RWPE1 (cell line): ENCODE measurements at regions not wholly inside any gene's neighbourhood (a gene's known extent, or its start where the extent isn't known, plus 50 kb on each side); places are given as distances from the start of the nearest gene placed in this dataset.

Experiments
- CTCF ChIA-PET: fragments of 350-600 bp; sonication (Branson Sonifier 250); formaldehyde crosslinking; extraction: SDS; loops from one replicate; lab custom pipeline; 2021; lab: Yijun Ruan, JAX
- POLR2A ChIA-PET: fragments of 400-600 bp; formaldehyde crosslinking; extraction: SDS; loops from one replicate; lab custom pipeline; 2020; ENCODE audit warnings: antibody characterized with exemption; ENCODE audit not compliant: low non-redundant PET; lab: Yijun Ruan, JAX
- DNase-seq: peaks from one replicate; pipeline ENCODE4 v3.0.0; 2012; ENCODE audit warnings: low spot score
- H3K27ac ChIP-seq: fragments of 450-650 bp; 2 replicates; pipeline ENCODE4 v1.5.1; 2017
- TF ChIP-seq, protein P1 (sequence below): fragments of 450-650 bp; conservative IDR thresholded peaks from 2 replicates; pipeline ENCODE4 v1.5.1; 2017; ENCODE audit warnings: low read depth, mild to moderate bottlenecking

GRCh38 chr2:120937686-120938044 is 202.0 kb downstream of the GLI2 start:
- H3K27ac ChIP-seq, result peak overlapping the region; percentile 95
- ChIA-PET POLR2A (no interaction called here), CTCF (no interaction called here)
- TF ChIP-seq, protein P1, sequence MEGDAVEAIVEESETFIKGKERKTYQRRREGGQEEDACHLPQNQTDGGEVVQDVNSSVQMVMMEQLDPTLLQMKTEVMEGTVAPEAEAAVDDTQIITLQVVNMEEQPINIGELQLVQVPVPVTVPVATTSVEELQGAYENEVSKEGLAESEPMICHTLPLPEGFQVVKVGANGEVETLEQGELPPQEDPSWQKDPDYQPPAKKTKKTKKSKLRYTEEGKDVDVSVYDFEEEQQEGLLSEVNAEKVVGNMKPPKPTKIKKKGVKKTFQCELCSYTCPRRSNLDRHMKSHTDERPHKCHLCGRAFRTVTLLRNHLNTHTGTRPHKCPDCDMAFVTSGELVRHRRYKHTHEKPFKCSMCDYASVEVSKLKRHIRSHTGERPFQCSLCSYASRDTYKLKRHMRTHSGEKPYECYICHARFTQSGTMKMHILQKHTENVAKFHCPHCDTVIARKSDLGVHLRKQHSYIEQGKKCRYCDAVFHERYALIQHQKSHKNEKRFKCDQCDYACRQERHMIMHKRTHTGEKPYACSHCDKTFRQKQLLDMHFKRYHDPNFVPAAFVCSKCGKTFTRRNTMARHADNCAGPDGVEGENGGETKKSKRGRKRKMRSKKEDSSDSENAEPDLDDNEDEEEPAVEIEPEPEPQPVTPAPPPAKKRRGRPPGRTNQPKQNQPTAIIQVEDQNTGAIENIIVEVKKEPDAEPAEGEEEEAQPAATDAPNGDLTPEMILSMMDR, result no peak
- DNase-seq, result no peak

- TF ChIP-seq, protein P1, result no peak
- POLR2A ChIA-PET, result no interaction called here
Measured at GRCh38 chr2:120938045-120938771, 202.5 kb downstream of the GLI2 start.

GRCh38 chr2:120939595-120940318 is 204.1 kb downstream of the GLI2 start:
- TF ChIP-seq, protein P1, result no peak
- ChIA-PET CTCF (no interaction called here), POLR2A (no interaction called here)
- no peak for DNase-seq
- no peak overlapping the region; the same call in 1 of the 2 replicates for H3K27ac ChIP-seq

More at GRCh38 chr2:120938045-120938771, 202.5 kb downstream of the GLI2 start:
- CTCF ChIA-PET, result no interaction called here
- peak overlapping the region; percentile 95 for H3K27ac ChIP-seq
- no peak for DNase-seq

DNA sequence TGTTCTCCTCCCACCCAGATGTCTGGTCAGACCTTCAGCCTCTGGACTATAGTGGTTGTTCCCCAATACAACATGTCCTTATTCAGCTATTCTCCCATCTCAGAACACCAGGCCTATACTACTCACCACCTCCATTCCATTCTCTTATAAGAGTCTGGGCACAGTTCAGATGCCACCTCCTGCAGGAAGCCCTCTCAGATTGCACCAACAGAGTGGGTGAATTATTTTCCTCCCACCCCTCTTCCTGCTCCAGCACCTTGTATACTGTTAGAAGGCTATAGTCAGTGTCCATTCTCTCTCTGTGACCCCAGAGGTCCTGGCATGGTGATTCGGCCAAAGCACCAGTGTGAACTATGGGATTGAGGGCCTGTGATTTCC is 204.6 kb downstream of the GLI2 start:
- no peak for DNase-seq
- peak overlapping the region; percentile 42 for H3K27ac ChIP-seq
- CTCF ChIA-PET, result interaction anchor here (0.9 kb wide), 1 partner anchor 13 kb away, joined by 3 read pairs; no protein-coding TSS in a partner anchor
- POLR2A ChIA-PET, result no interaction called here
- TF ChIP-seq, protein P1, result no peak

DNA sequence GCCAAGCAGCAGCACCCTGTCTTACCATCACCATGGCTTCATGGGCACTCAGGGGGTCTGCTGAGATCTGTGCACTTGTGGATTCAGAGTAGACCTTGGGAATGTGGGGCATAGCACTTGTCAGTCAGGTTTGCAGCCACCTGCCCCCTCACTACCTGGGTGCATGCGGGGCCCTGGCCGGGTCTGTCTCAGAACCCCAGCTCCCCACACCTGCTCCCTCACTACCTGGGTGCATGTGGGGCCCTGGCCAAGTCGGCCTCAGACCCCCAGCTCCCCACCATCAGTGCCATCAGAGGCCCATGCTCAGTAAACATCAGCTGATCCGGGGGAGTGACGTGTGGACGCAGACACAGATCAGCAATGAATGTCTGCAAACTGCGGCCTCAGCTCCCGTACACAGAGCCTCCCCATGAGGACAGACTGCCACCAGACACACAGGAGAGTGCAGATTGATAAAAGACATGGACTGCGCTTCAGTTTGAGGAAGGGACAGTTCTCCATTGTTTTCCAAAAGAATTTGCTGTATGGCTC is 205.1 kb downstream of the GLI2 start:
- ChIA-PET CTCF (interaction anchor here (0.9 kb wide), 1 partner anchor 13 kb away, joined by 3 read pairs; no protein-coding TSS in a partner anchor), POLR2A (no interaction called here)
- peak overlapping the region; percentile 42 for H3K27ac ChIP-seq

DNA sequence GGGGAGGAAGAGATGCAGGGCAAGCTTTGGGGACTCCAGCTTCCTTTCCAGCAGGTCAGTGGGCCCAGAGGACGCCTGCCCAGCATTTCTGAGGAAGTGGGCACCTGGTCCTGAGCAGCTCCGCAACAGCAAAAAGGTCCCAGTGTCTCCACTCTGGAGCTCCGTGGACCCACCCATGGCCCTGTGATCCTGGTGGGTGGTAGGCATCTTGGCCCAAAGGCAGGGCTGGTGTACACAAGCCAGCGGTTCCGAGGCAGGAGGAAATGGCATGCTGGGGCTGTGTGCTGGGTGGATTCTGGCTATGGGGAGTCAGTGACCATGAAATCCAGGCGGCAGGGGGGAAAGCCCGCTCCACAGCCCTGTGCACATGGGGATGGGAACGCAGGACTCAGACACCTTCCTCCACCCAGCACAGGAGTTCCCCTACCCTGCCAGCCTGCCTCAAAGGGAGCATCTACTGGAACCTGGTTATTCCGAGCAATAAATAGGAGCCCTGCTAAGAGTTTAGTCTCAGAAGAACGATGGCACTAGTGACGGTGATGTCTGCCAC is 206.0 kb downstream of the GLI2 start:
- H3K27ac ChIP-seq, result peak overlapping the region; percentile 42
- ChIA-PET CTCF (no interaction called here), POLR2A (no interaction called here)
- TF ChIP-seq, protein P1, result no peak
- DNase-seq, result no peak

More for the DNA sequence above, 205.1 kb downstream of the GLI2 start:
- DNase-seq, result no peak
- TF ChIP-seq, protein P1, result no peak
